H1 (cell line): ENCODE measurements at regions not wholly inside any gene's neighbourhood (a gene's known extent, or its start where the extent isn't known, plus 50 kb on each side); places are given as distances from the start of the nearest gene placed in this dataset.

ENCODE experiments used
- CTCF ChIA-PET: fragments of 300-600 bp; sonication (Branson Sonifier 250); formaldehyde crosslinking; loops from one replicate; lab custom pipeline; 2021; ENCODE audit not compliant: partially characterized antibody; lab: Charles Lee
- POLR2A ChIA-PET: fragments of 300-600 bp; sonication (Branson Sonifier 250); formaldehyde crosslinking; loops from one replicate; lab custom pipeline; 2021; ENCODE audit warnings: inconsistent platforms; ENCODE audit not compliant: partially characterized antibody; lab: Charles Lee
- DNase-seq, 2 experiments: peaks; one replicate each; pipeline versions ENCODE4 v3.0.0 to v3.0.0-alpha.2; 2010 to 2022; ENCODE audit warnings: low spot score in 2 of 2, low read depth in 1 of 2, mixed read lengths in 1 of 2
- FAIRE-seq: peaks from 2 replicates; lab custom pipeline; 2011; peaks lifted over from hg19 to GRCh38; lab: Jason Lieb, UNC
- H2AFZ ChIP-seq: 2 replicates; pipeline ENCODE4 v1.8.1; 2012; ENCODE audit warnings: low read length, inconsistent platforms
- H2AK5ac ChIP-seq: 2 replicates; pipeline ENCODE4 v1.6.1; 2013; ENCODE audit warnings: low read depth, low read length
- H2BK120ac ChIP-seq: replicated peaks from 2 replicates; pipeline ENCODE3; 2013; ENCODE audit warnings: low read depth, low read length, inconsistent platforms
- H2BK12ac ChIP-seq: 2 replicates; pipeline ENCODE4 v1.6.1; 2013; ENCODE audit warnings: low read depth, low read length
- H2BK15ac ChIP-seq: 2 replicates; pipeline ENCODE4 v1.6.1; 2013; ENCODE audit warnings: low read length
- H2BK20ac ChIP-seq: 2 replicates; pipeline ENCODE4 v1.6.1; 2013; ENCODE audit warnings: low read length
- H2BK5ac ChIP-seq: 2 replicates; pipeline ENCODE4 v1.6.1; 2013; ENCODE audit warnings: low read depth, low read length
- H3K14ac ChIP-seq: 2 replicates; pipeline ENCODE4 v1.6.1; 2013; ENCODE audit warnings: inconsistent platforms; ENCODE audit not compliant: insufficient read length
- H3K18ac ChIP-seq: 2 replicates; pipeline ENCODE4 v1.6.1; 2013; ENCODE audit warnings: low read length; ENCODE audit errors: extremely low read depth
- H3K23ac ChIP-seq: 2 replicates; pipeline ENCODE4 v1.6.1; 2013; ENCODE audit warnings: inconsistent platforms; ENCODE audit not compliant: insufficient read length
- H3K23me2 ChIP-seq: 2 replicates; pipeline ENCODE4 v1.6.1; 2013; ENCODE audit warnings: low read depth, low read length
- H3K27ac ChIP-seq: 2 replicates; pipeline ENCODE4 v1.6.1; 2011; ENCODE audit warnings: low read depth, low read length, inconsistent platforms
- H3K27me3 ChIP-seq, 4 experiments: replicated peaks in 1 of 4; 1 replicate in 1 of 4; 2 replicates in 3 of 4; pipeline versions ENCODE4 v1.6.1 to v1.8.1; 2011 to 2013; ENCODE audit warnings: low read length in 3 of 4, mild to moderate bottlenecking in 3 of 4, inconsistent platforms in 2 of 4, mixed read lengths in 2 of 4, moderate library complexity in 1 of 4; ENCODE audit not compliant: control insufficient read depth in 3 of 4, insufficient read depth in 3 of 4; ENCODE audit errors: extremely low read depth in 1 of 4
- H3K36me3 ChIP-seq, 4 experiments: 2 replicates each; pipeline versions ENCODE4 v1.6.1 to v1.8.1; 2011 to 2013; ENCODE audit warnings: mild to moderate bottlenecking in 4 of 4, low read length in 3 of 4, moderate library complexity in 2 of 4, control low read depth in 1 of 4, inconsistent platforms in 1 of 4; ENCODE audit not compliant: insufficient read depth in 4 of 4, control insufficient read depth in 2 of 4
- H3K4ac ChIP-seq: replicated peaks from 2 replicates; pipeline ENCODE3; 2013; ENCODE audit warnings: low read length, low read depth, mixed read lengths, inconsistent platforms; ENCODE audit not compliant: insufficient read length
- H3K4me1 ChIP-seq, 4 experiments: replicated peaks in 1 of 4; 1 replicate in 1 of 4; 2 replicates in 3 of 4; pipeline versions ENCODE4 v1.6.1 to v1.8.1; 2011 to 2013; ENCODE audit warnings: low read length in 3 of 4, inconsistent platforms in 2 of 4, mixed read lengths in 1 of 4; ENCODE audit not compliant: insufficient read depth in 4 of 4, control insufficient read depth in 3 of 4
- H3K4me2 ChIP-seq, 2 experiments: 2 replicates each; pipeline versions ENCODE4 v1.6.1 to v1.8.1; 2011 to 2013; ENCODE audit warnings: low read depth in 2 of 2, low read length in 2 of 2, control low read depth in 1 of 2, inconsistent platforms in 1 of 2, mild to moderate bottlenecking in 1 of 2; ENCODE audit not compliant: insufficient read depth in 1 of 2
- H3K4me3 ChIP-seq, 4 experiments: fragments of 200-600, 300-600 bp in 1 of 4; sonication (generic), shearing (Covaris generic), sonication (Bioruptor Twin) in 1 of 4; 2 replicates each; pipeline versions ENCODE4 v1.5.1 to v1.8.1; 2011 to 2016; ENCODE audit warnings: low read length in 4 of 4, low read depth in 3 of 4, control low read depth in 2 of 4, inconsistent platforms in 2 of 4, mild to moderate bottlenecking in 2 of 4, mixed read lengths in 1 of 4, moderate library complexity in 1 of 4; ENCODE audit not compliant: insufficient read depth in 2 of 4; ENCODE audit errors: extremely low read depth in 1 of 4
- H3K56ac ChIP-seq: replicated peaks from 2 replicates; pipeline ENCODE3; 2013; ENCODE audit warnings: low read depth, mild to moderate bottlenecking, mixed read lengths, low read length, inconsistent platforms; ENCODE audit not compliant: insufficient read length
- H3K79me1 ChIP-seq: 2 replicates; pipeline ENCODE4 v1.6.1; 2013; ENCODE audit warnings: low read depth, low read length, control low read depth
- H3K79me2 ChIP-seq, 2 experiments: 2 replicates each; pipeline versions ENCODE4 v1.6.1 to v1.8.1; 2012 to 2013; ENCODE audit warnings: low read length in 2 of 2, mild to moderate bottlenecking in 2 of 2, inconsistent platforms in 1 of 2; ENCODE audit not compliant: insufficient read depth in 2 of 2, control insufficient read depth in 1 of 2
- H3K9ac ChIP-seq, 4 experiments: replicated peaks in 1 of 4; 1 replicate in 1 of 4; 2 replicates in 3 of 4; pipeline versions ENCODE4 v1.6.1 to v1.8.1; 2011 to 2013; ENCODE audit warnings: low read depth in 3 of 4, low read length in 3 of 4, control low read depth in 2 of 4, mild to moderate bottlenecking in 2 of 4, moderate library complexity in 2 of 4, inconsistent platforms in 1 of 4; ENCODE audit errors: extremely low read depth in 1 of 4
- H3K9me3 ChIP-seq, 2 experiments: 2 replicates each; pipeline versions ENCODE4 v1.6.1 to v1.8.1; 2012 to 2013; ENCODE audit warnings: mild to moderate bottlenecking in 2 of 2, moderate library complexity in 2 of 2, control low read depth in 1 of 2, inconsistent platforms in 1 of 2, low read depth in 1 of 2, low read length in 1 of 2, mixed read lengths in 1 of 2; ENCODE audit not compliant: insufficient read depth in 2 of 2
- H4K20me1 ChIP-seq, 2 experiments: replicated peaks in 1 of 2; 2 replicates each; pipeline versions ENCODE3 to v1.8.1; 2011 to 2013; ENCODE audit warnings: inconsistent platforms in 2 of 2, low read length in 2 of 2, mild to moderate bottlenecking in 1 of 2; ENCODE audit not compliant: insufficient read depth in 2 of 2, control insufficient read depth in 1 of 2
- H4K5ac ChIP-seq: 2 replicates; pipeline ENCODE4 v1.6.1; 2013; ENCODE audit warnings: low read length, low read depth, mixed read lengths, inconsistent platforms; ENCODE audit not compliant: insufficient read length
- H4K8ac ChIP-seq: 2 replicates; pipeline ENCODE4 v1.8.0; 2013; ENCODE audit warnings: mild to moderate bottlenecking, moderate library complexity, low read length, inconsistent platforms; ENCODE audit not compliant: insufficient read depth; ENCODE audit errors: extremely low read depth
- H4K91ac ChIP-seq: replicated peaks from 2 replicates; pipeline ENCODE3; 2013; ENCODE audit warnings: low read length, mixed read lengths, inconsistent platforms; ENCODE audit not compliant: insufficient read length
- CEBPB ChIP-seq: IDR thresholded peaks from 2 replicates; pipeline ENCODE4 v1.6.1; 2012; ENCODE audit warnings: low read depth, low read length
- CTCF ChIP-seq, 3 experiments: IDR thresholded peaks; 1 replicate in 2 of 3; 2 replicates in 1 of 3; pipeline versions ENCODE4 v1.5.1 to v1.6.1; 2011; ENCODE audit warnings: low read length in 3 of 3, mild to moderate bottlenecking in 3 of 3, inconsistent platforms in 2 of 3, low read depth in 1 of 3, moderate library complexity in 1 of 3; ENCODE audit not compliant: insufficient read depth in 1 of 3; ENCODE audit errors: control extremely low read depth in 1 of 3
- HDAC6 ChIP-seq: IDR thresholded peaks from one replicate; pipeline ENCODE4 v1.7.1; 2012; ENCODE audit warnings: low read depth, mild to moderate bottlenecking, inconsistent platforms, low read length, moderate library complexity
- NANOG ChIP-seq: IDR thresholded peaks from 2 replicates; pipeline ENCODE4 v1.6.1; 2011; ENCODE audit warnings: low read length, low read depth, mild to moderate bottlenecking, inconsistent platforms; ENCODE audit not compliant: insufficient read depth, poor library complexity, severe bottlenecking
- POU5F1 ChIP-seq: IDR thresholded peaks from 2 replicates; pipeline ENCODE4 v1.6.1; 2011; ENCODE audit warnings: low read depth, mild to moderate bottlenecking, low read length, moderate library complexity
- SIRT6 ChIP-seq: IDR thresholded peaks from one replicate; pipeline ENCODE4 v1.7.1; 2012; ENCODE audit warnings: low read length, inconsistent platforms
- SP4 ChIP-seq: IDR thresholded peaks from 2 replicates; pipeline ENCODE4 v1.6.1; 2012; ENCODE audit warnings: low read length, inconsistent platforms
- TAF1 ChIP-seq: IDR thresholded peaks from 2 replicates; pipeline ENCODE4 v1.6.1; 2011; ENCODE audit warnings: mild to moderate bottlenecking, low read depth, low read length
- USF2 ChIP-seq: IDR thresholded peaks from 2 replicates; pipeline ENCODE4 v1.6.1; 2011; ENCODE audit warnings: low read length, improper control_type of control experiment
- WGBS, 2 experiments: shearing (Covaris generic) in 1 of 2; methylation state at CpG; one replicate each; pipeline versions ENCODE4 v1.1.6 to v1.1.7; 2013 to 2015; ENCODE audit warnings: low lambda C conversion rate in 2 of 2, mixed read lengths in 2 of 2, inconsistent platforms in 1 of 2, low coverage in 1 of 2, missing lambda C conversion rate in 1 of 2; ENCODE audit not compliant: insufficient replicate concordance in 2 of 2, insufficient coverage in 1 of 2, insufficient read length in 1 of 2; ENCODE audit errors: extremely low coverage in 1 of 2, missing lambda C conversion rate in 1 of 2; 5-methylcytosine and 5-hydroxymethylcytosine counted together
- TF ChIP-seq, protein P1 (sequence below): IDR thresholded peaks from 2 replicates; pipeline ENCODE4 v1.6.1; 2012; ENCODE audit warnings: low read length, inconsistent platforms

DNA sequence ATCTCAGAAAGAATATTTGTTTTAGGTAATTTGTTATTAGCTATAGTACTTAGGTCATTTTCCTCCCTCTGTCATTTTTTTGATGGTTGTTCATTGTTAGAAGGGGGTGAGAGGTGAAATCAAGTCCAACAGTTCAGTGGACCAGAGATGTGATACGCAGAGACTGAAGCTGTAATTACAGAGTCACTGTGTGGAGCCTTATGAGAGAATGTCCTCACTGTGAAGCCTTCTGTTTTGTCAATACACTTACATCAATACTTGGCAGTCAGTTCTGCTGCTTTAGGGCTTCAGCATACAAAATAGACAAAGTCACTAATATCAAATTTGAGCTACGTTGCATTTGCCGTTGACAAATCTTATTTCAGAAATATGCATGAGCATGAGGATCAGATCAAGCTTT, 692.5 kb downstream of the C4orf33 start:
- Histone ChIP-seq H3K9me3 (no peaks in the 10 kb centered on the region), H4K8ac (no peak overlapping the region), H2BK15ac (no peak overlapping the region), H3K36me3 (no peaks in the 10 kb centered on the region), H3K27ac (no peak overlapping the region), H3K18ac (no peak overlapping the region), H3K4me2 (no peak overlapping the region), H3K79me2 (no peaks in the 10 kb centered on the region), H3K23me2 (no peaks in the 10 kb centered on the region), H4K91ac (no peak overlapping the region), H3K56ac (no peak overlapping the region), H4K5ac (no peak overlapping the region), H2BK20ac (no peak overlapping the region), H2BK12ac (no peak overlapping the region), H3K14ac (no peak overlapping the region), H2BK5ac (no peak overlapping the region), H3K23ac (no peak overlapping the region), H3K27me3 (no peaks in the 10 kb centered on the region), H4K20me1 (no peaks in the 10 kb centered on the region), H3K9ac (no peak overlapping the region), H3K79me1 (no peaks in the 10 kb centered on the region), H2BK120ac (no peak overlapping the region), H3K4me3 (no peak overlapping the region), H2AFZ (no peak overlapping the region), H3K4ac (no peak overlapping the region), H3K4me1 (no peaks in the 10 kb centered on the region), H2AK5ac (no peak overlapping the region)
- FAIRE-seq, result no peak
- no peak for DNase-seq
- 95% methylated on average over 3 of the region's 3 CpGs; no CpG with 5 or more reads in 1 of the 2 experiments for WGBS, 2 experiments
- POLR2A ChIA-PET, result no interaction called here
- CTCF ChIA-PET, result interaction anchor here (0.6 kb wide), 1 partner anchor 135 kb away, joined by 3 read pairs; no protein-coding TSS in a partner anchor
- TF ChIP-seq, protein P1, sequence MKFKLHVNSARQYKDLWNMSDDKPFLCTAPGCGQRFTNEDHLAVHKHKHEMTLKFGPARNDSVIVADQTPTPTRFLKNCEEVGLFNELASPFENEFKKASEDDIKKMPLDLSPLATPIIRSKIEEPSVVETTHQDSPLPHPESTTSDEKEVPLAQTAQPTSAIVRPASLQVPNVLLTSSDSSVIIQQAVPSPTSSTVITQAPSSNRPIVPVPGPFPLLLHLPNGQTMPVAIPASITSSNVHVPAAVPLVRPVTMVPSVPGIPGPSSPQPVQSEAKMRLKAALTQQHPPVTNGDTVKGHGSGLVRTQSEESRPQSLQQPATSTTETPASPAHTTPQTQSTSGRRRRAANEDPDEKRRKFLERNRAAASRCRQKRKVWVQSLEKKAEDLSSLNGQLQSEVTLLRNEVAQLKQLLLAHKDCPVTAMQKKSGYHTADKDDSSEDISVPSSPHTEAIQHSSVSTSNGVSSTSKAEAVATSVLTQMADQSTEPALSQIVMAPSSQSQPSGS, result no peak
- TF ChIP-seq SP4, result no peak
- TF ChIP-seq NANOG, result no peak
- TF ChIP-seq POU5F1, result no peak
- no peak for TF ChIP-seq USF2
- no peak for TF ChIP-seq CEBPB
- TF ChIP-seq SIRT6, result no peak
- no peak for TF ChIP-seq CTCF (IDR thresholded peaks at IDR 0.05; ENCODE audit: control extremely low read depth in 1 of 3, insufficient read depth in 1 of 3, low read depth in 1 of 3, low read length in 3 of 3)
- no peak for TF ChIP-seq TAF1
- no peak for TF ChIP-seq HDAC6
